Calu3 (cell line): ENCODE measurements at regions not wholly inside any gene's neighbourhood (a gene's known extent, or its start where the extent isn't known, plus 50 kb on each side); places are given as distances from the start of the nearest gene placed in this dataset.

Source experiments
- BruUV-seq: library from RNA; stranded (reverse); fragments of 400-500 nt; replicated peaks from 2 replicates; lab custom pipeline; 2021; lab: Mats Ljungman, UMichigan
- CTCF ChIA-PET: fragments of 300-600 bp; sonication (Branson Sonifier 250); formaldehyde crosslinking; loops from one replicate; lab custom pipeline; 2022; ENCODE audit warnings: antibody characterized with exemption; lab: Charles Lee
- DNase-seq: peaks from one replicate; pipeline ENCODE4 v3.0.0; 2022
- H3K27ac Mint-ChIP-seq: one replicate; pipeline ENCODE4 v1.8.0; 2022; ENCODE audit warnings: mixed read lengths; ENCODE audit not compliant: unreplicated experiment
- H3K27me3 Mint-ChIP-seq: one replicate; pipeline ENCODE4 v1.8.0; 2022; ENCODE audit warnings: mixed read lengths; ENCODE audit not compliant: unreplicated experiment
- H3K36me3 Mint-ChIP-seq: one replicate; pipeline ENCODE4 v1.8.0; 2022; ENCODE audit warnings: mild to moderate bottlenecking, moderate library complexity, mixed read lengths; ENCODE audit not compliant: insufficient read depth, unreplicated experiment
- H3K4me1 Mint-ChIP-seq: one replicate; pipeline ENCODE4 v1.8.0; 2022; ENCODE audit warnings: mild to moderate bottlenecking, low read depth, mixed read lengths; ENCODE audit not compliant: unreplicated experiment
- H3K4me3 Mint-ChIP-seq: one replicate; pipeline ENCODE4 v1.8.0; 2022; ENCODE audit warnings: mild to moderate bottlenecking, low read depth, moderate library complexity, mixed read lengths; ENCODE audit not compliant: unreplicated experiment
- H3K9me3 Mint-ChIP-seq: one replicate; pipeline ENCODE4 v1.8.0; 2022; ENCODE audit warnings: low read depth, mixed read lengths; ENCODE audit not compliant: unreplicated experiment
- intact Hi-C: fragments of 100-400 bp; cut with micrococcal nuclease; formaldehyde crosslinking; loops from one replicate; pipeline ENCODE4 v1.10.0; 2022; ENCODE audit not compliant: unreplicated experiment
- TF ChIP-seq, protein P1 (sequence below): fragments of 200-600 bp; IDR thresholded peaks from one replicate; pipeline ENCODE4 v1.8.0; 2022; ENCODE audit warnings: antibody characterized with exemption; ENCODE audit not compliant: unreplicated experiment

DNA sequence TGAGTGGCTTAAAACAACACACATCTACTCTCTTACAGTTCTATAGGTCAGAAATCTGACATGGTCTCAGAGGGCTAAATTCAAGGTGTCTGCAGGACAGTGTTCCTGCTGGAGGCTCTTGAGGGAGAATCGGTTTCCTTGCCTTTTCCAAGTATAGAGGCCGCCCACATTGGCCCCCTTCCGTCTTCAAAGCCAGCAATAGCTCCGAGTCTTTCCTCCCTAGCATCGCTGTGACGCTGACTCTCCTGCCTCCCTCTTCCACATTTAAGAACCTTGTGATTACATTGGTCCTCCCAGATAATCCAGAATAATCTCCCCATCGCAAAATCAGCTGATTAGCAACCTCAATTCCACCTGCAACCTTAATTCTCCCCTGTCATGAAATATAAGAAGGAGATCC, 81.3 kb upstream of the IER5L start:
- intact Hi-C loops: no loop called here
- H3K9me3 Mint-ChIP-seq: no peaks in the 10 kb centered on the region
- TF ChIP-seq, protein P1, sequence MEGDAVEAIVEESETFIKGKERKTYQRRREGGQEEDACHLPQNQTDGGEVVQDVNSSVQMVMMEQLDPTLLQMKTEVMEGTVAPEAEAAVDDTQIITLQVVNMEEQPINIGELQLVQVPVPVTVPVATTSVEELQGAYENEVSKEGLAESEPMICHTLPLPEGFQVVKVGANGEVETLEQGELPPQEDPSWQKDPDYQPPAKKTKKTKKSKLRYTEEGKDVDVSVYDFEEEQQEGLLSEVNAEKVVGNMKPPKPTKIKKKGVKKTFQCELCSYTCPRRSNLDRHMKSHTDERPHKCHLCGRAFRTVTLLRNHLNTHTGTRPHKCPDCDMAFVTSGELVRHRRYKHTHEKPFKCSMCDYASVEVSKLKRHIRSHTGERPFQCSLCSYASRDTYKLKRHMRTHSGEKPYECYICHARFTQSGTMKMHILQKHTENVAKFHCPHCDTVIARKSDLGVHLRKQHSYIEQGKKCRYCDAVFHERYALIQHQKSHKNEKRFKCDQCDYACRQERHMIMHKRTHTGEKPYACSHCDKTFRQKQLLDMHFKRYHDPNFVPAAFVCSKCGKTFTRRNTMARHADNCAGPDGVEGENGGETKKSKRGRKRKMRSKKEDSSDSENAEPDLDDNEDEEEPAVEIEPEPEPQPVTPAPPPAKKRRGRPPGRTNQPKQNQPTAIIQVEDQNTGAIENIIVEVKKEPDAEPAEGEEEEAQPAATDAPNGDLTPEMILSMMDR: no peak
- H3K27me3 Mint-ChIP-seq: peaks cover 14% of the 10 kb centered on the region
- no peak for DNase-seq
- CTCF ChIA-PET: no interaction called here
- BruUV-seq: no TSS peak
- H3K4me1 Mint-ChIP-seq: peaks cover 20% of the 10 kb centered on the region
- H3K36me3 Mint-ChIP-seq: peaks cover 5% of the 10 kb centered on the region
- peak overlapping the region; percentile 58 for H3K4me3 Mint-ChIP-seq
- peak overlapping the region; percentile 58 for H3K27ac Mint-ChIP-seq

- CTCF ChIA-PET: no interaction called here
- Mint-ChIP-seq H3K27ac (peak overlapping the region; percentile 58), H3K36me3 (peaks cover 5% of the 10 kb centered on the region), H3K27me3 (peaks cover 14% of the 10 kb centered on the region), H3K9me3 (no peaks in the 10 kb centered on the region), H3K4me1 (peaks cover 20% of the 10 kb centered on the region), H3K4me3 (peak overlapping the region; percentile 58)
- intact Hi-C loops: no loop called here
- DNase-seq: no peak
- TF ChIP-seq, protein P1: no peak
- BruUV-seq: no TSS peak
Observed at GRCh38 chr9:129258823-129259301, 80.8 kb upstream of the IER5L start.

- Mint-ChIP-seq H3K4me3 (peak overlapping the region; percentile 58), H3K36me3 (peaks cover 5% of the 10 kb centered on the region), H3K27ac (no peak overlapping the region), H3K4me1 (peaks cover 20% of the 10 kb centered on the region), H3K27me3 (peaks cover 14% of the 10 kb centered on the region), H3K9me3 (no peaks in the 10 kb centered on the region)
- intact Hi-C loops: no loop called here
- TF ChIP-seq, protein P1: no peak
- peak; percentile 82 for DNase-seq
- BruUV-seq: no TSS peak
- CTCF ChIA-PET: no interaction called here
Observed at GRCh38 chr9:129258124-129258822, 80.2 kb upstream of the IER5L start.

DNA sequence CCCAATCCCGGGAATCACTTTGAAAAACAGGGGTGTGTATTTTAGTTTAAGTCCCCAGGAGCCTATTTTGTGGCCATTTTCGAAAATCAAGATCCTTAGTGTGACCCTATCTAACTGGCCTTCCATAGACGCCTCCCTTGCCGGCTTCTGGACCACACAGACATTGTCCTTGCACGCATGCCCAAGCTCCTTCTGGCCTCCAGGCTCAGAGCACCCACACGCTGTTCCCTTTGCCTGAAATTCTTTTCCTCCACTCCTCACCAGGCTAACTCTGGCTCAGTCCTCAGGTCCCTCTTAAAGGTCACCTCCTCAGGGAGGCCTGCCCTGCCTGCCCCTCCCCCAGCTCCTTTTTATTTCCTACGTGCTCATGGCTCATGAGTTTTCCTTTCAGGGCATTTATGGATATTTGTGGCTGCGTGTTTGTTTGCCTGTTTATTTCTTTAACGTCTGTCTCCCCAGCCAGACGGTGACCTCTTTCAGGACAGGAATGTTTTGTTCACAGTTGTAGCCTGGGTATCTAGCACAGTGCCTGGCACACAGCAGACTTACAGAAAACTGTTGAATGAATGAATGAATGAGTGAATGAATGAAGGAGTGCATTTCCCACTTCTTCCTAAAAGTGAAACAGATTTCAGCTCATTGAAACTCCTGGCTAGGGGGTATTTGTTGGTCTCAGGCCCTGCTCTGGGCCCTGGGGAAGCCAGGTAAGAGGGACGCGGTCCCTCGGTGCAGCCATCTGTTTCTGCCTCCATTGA, 79.1 kb upstream of the IER5L start:
- Mint-ChIP-seq H3K27me3 (peaks cover 14% of the 10 kb centered on the region), H3K4me3 (no peak overlapping the region), H3K9me3 (no peaks in the 10 kb centered on the region), H3K27ac (no peak overlapping the region), H3K4me1 (peaks cover 20% of the 10 kb centered on the region), H3K36me3 (peaks cover 5% of the 10 kb centered on the region)
- TF ChIP-seq, protein P1: no peak
- CTCF ChIA-PET: no interaction called here
- no peak for DNase-seq
- BruUV-seq: no TSS peak
- intact Hi-C loops: no loop called here
